H9 (cell line): ENCODE measurements at regions not wholly inside any gene's neighbourhood (a gene's known extent, or its start where the extent isn't known, plus 50 kb on each side); places are given as distances from the start of the nearest gene placed in this dataset.

Experiments used
- DNase-seq: peaks from one replicate; pipeline ENCODE4 v3.0.0-alpha.2; 2017
- H2AFZ ChIP-seq: one replicate; pipeline ENCODE4 v1.6.1; 2013; ENCODE audit warnings: mild to moderate bottlenecking, low read length, control low read depth, moderate library complexity
- H2AK5ac ChIP-seq: 2 replicates; pipeline ENCODE4 v1.6.1; 2013; ENCODE audit warnings: low read length, control low read depth, mixed read lengths; ENCODE audit not compliant: insufficient read length
- H2BK120ac ChIP-seq: one replicate; pipeline ENCODE4 v1.6.1; 2013; ENCODE audit warnings: low read depth, mild to moderate bottlenecking, low read length, control low read depth, inconsistent platforms; ENCODE audit not compliant: poor library complexity, severe bottlenecking
- H2BK12ac ChIP-seq: 2 replicates; pipeline ENCODE4 v1.6.1; 2013; ENCODE audit warnings: low read length, control low read depth, mixed read lengths, low read depth; ENCODE audit not compliant: insufficient read length
- H2BK15ac ChIP-seq: 2 replicates; pipeline ENCODE4 v1.6.1; 2013; ENCODE audit warnings: low read depth, low read length, control low read depth
- H2BK20ac ChIP-seq: one replicate; pipeline ENCODE4 v1.6.1; 2013; ENCODE audit warnings: low read depth, mild to moderate bottlenecking, low read length, control low read depth, inconsistent platforms; ENCODE audit not compliant: poor library complexity, severe bottlenecking
- H2BK5ac ChIP-seq: 2 replicates; pipeline ENCODE4 v1.6.1; 2013; ENCODE audit warnings: low read length, control low read depth, mixed read lengths; ENCODE audit not compliant: insufficient read length
- H3K14ac ChIP-seq: 2 replicates; pipeline ENCODE4 v1.6.1; 2013; ENCODE audit warnings: low read length, control low read depth; ENCODE audit not compliant: insufficient read depth
- H3K18ac ChIP-seq: 2 replicates; pipeline ENCODE4 v1.6.1; 2013; ENCODE audit warnings: low read depth, mild to moderate bottlenecking, mixed read lengths, low read length, control low read depth; ENCODE audit not compliant: insufficient read length
- H3K23ac ChIP-seq: 2 replicates; pipeline ENCODE4 v1.6.1; 2013; ENCODE audit warnings: low read length, control low read depth, mixed read lengths, low read depth; ENCODE audit not compliant: insufficient read length
- H3K23me2 ChIP-seq: 2 replicates; pipeline ENCODE4 v1.6.1; 2013; ENCODE audit warnings: low read depth, mild to moderate bottlenecking, mixed read lengths, low read length, control low read depth; ENCODE audit not compliant: insufficient read length, poor library complexity, severe bottlenecking
- H3K27ac ChIP-seq: 2 replicates; pipeline ENCODE4 v1.5.1; 2013; ENCODE audit warnings: low read length, control low read depth, mixed read lengths, low read depth; ENCODE audit not compliant: insufficient read length
- H3K27me3 ChIP-seq: 2 replicates; pipeline ENCODE4 v1.6.1; 2013; ENCODE audit warnings: low read length, control low read depth, inconsistent platforms; ENCODE audit not compliant: insufficient read depth
- H3K4ac ChIP-seq: 2 replicates; pipeline ENCODE4 v1.6.1; 2013; ENCODE audit warnings: low read depth, mild to moderate bottlenecking, control low read depth, inconsistent platforms, low read length, moderate library complexity
- H3K4me1 ChIP-seq: 2 replicates; pipeline ENCODE4 v1.6.1; 2013; ENCODE audit warnings: low read length, control low read depth, inconsistent platforms; ENCODE audit not compliant: insufficient read depth
- H3K4me2 ChIP-seq: 2 replicates; pipeline ENCODE4 v1.6.1; 2013; ENCODE audit warnings: low read length, control low read depth, mixed read lengths; ENCODE audit not compliant: insufficient read length, insufficient read depth
- H3K56ac ChIP-seq: 2 replicates; pipeline ENCODE4 v1.6.1; 2013; ENCODE audit warnings: low read depth, mild to moderate bottlenecking, mixed read lengths, low read length, control low read depth; ENCODE audit not compliant: insufficient read length
- H3K79me1 ChIP-seq: 2 replicates; pipeline ENCODE4 v1.6.1; 2013; ENCODE audit warnings: low read depth, mild to moderate bottlenecking, moderate library complexity, low read length, control low read depth, inconsistent platforms; ENCODE audit not compliant: insufficient read depth, poor library complexity, severe bottlenecking
- H3K79me2 ChIP-seq: 2 replicates; pipeline ENCODE4 v1.6.1; 2013; ENCODE audit warnings: low read length, control low read depth, inconsistent platforms; ENCODE audit not compliant: insufficient read depth
- H3K9ac ChIP-seq: 2 replicates; pipeline ENCODE4 v1.6.1; 2013; ENCODE audit warnings: low read length, control low read depth, mixed read lengths; ENCODE audit not compliant: insufficient read length; ENCODE audit errors: extremely low read depth
- H3K9me3 ChIP-seq: one replicate; pipeline ENCODE4 v1.6.1; 2013; ENCODE audit warnings: low read depth, low read length, inconsistent platforms; ENCODE audit not compliant: control insufficient read depth
- H3T11ph ChIP-seq: one replicate; pipeline ENCODE4 v1.6.1; 2013; ENCODE audit warnings: mild to moderate bottlenecking, low read length, control low read depth, inconsistent platforms
- H4K20me1 ChIP-seq: one replicate; pipeline ENCODE4 v1.6.1; 2013; ENCODE audit not compliant: control insufficient read depth, insufficient read length, insufficient read depth
- H4K5ac ChIP-seq: 2 replicates; pipeline ENCODE4 v1.6.1; 2013; ENCODE audit warnings: low read depth, mild to moderate bottlenecking, mixed read lengths, low read length, control low read depth; ENCODE audit not compliant: insufficient read length
- H4K8ac ChIP-seq: replicated peaks from 2 replicates; pipeline ENCODE4 v1.6.1; 2013; ENCODE audit warnings: low read length, control low read depth, mixed read lengths, low read depth; ENCODE audit not compliant: insufficient read length
- H4K91ac ChIP-seq: 2 replicates; pipeline ENCODE4 v1.6.1; 2013; ENCODE audit warnings: low read depth, mild to moderate bottlenecking, moderate library complexity, mixed read lengths, low read length, control low read depth; ENCODE audit not compliant: insufficient read length
- H3K27ac Mint-ChIP-seq, 3 experiments: 2 replicates in 2 of 3; 3 replicates in 1 of 3; pipeline ENCODE4 v1.8.0; 2020 to 2021; ENCODE audit warnings: mixed read lengths in 3 of 3, mild to moderate bottlenecking in 1 of 3, moderate library complexity in 1 of 3
- H3K27me3 Mint-ChIP-seq: 2 replicates; pipeline ENCODE4 v1.8.0; 2021; ENCODE audit warnings: low read depth, mild to moderate bottlenecking, moderate library complexity, mixed read lengths
- H3K36me3 Mint-ChIP-seq, 3 experiments: 2 replicates in 2 of 3; 3 replicates in 1 of 3; pipeline ENCODE4 v1.8.0; 2020 to 2021; ENCODE audit warnings: low read depth in 3 of 3, mixed read lengths in 3 of 3; ENCODE audit not compliant: insufficient read depth in 1 of 3
- H3K4me1 Mint-ChIP-seq, 2 experiments: 2 replicates each; pipeline ENCODE4 v1.8.0; 2020; ENCODE audit warnings: mixed read lengths in 2 of 2
- H3K4me3 Mint-ChIP-seq, 2 experiments: 2 replicates in 1 of 2; 3 replicates in 1 of 2; pipeline ENCODE4 v1.8.0; 2020 to 2021; ENCODE audit warnings: mild to moderate bottlenecking in 2 of 2, mixed read lengths in 2 of 2, moderate library complexity in 1 of 2
- H3K9me3 Mint-ChIP-seq, 2 experiments: 2 replicates in 1 of 2; 3 replicates in 1 of 2; pipeline ENCODE4 v1.8.0; 2020; ENCODE audit warnings: mild to moderate bottlenecking in 2 of 2, mixed read lengths in 2 of 2, moderate library complexity in 1 of 2
- WGBS: extraction: QIAGEN DNeasy Blood & Tissue Kit; methylation state at CpG from one replicate; pipeline ENCODE4 v1.1.7; 2013; ENCODE audit warnings: missing lambda C conversion rate, low lambda C conversion rate, mixed read lengths; ENCODE audit not compliant: insufficient read length; ENCODE audit errors: extremely low coverage; 5-methylcytosine and 5-hydroxymethylcytosine counted together
- TF ChIP-seq, protein P1 (sequence below): fragments of 200-600 bp; sonication (generic); conservative IDR thresholded peaks from 3 replicates; pipeline ENCODE4 v1.8.0; 2021; ENCODE audit warnings: antibody characterized with exemption, mild to moderate bottlenecking

DNA sequence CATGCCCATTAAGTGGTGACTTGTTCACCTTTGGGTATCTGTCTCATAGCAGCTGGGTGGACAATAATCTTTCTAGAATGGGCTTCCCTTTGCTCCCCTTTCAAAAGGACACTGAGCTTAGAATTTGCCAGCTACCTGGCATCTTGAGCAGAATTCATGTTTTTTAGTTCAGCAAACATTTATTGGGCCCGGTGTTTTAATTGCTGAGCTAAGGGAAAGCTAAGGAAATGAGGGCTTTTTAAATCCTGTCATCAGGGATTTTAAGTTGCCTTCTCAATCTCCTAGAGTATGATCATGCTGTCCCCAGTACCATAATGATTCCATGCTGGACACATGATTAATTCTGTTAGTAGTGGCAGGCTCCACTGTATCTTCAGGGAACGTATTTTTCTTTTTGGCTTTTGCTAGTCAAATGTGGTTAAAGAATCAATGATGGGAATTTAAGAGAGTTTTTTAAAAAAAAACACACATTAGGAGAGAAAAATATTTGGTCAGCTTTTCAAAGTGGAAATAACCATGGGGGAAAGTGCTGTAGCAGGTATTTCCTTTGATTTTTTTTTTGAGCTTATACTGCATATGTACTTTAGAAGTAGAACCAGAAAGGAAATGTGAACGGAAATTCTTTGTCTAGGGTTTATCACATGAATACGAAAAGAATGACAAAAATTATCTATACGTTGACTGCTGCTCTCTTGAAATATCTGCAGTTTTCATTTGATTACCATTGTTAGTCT is 208.9 kb downstream of the CLCN4 start:
- TF ChIP-seq, protein P1, sequence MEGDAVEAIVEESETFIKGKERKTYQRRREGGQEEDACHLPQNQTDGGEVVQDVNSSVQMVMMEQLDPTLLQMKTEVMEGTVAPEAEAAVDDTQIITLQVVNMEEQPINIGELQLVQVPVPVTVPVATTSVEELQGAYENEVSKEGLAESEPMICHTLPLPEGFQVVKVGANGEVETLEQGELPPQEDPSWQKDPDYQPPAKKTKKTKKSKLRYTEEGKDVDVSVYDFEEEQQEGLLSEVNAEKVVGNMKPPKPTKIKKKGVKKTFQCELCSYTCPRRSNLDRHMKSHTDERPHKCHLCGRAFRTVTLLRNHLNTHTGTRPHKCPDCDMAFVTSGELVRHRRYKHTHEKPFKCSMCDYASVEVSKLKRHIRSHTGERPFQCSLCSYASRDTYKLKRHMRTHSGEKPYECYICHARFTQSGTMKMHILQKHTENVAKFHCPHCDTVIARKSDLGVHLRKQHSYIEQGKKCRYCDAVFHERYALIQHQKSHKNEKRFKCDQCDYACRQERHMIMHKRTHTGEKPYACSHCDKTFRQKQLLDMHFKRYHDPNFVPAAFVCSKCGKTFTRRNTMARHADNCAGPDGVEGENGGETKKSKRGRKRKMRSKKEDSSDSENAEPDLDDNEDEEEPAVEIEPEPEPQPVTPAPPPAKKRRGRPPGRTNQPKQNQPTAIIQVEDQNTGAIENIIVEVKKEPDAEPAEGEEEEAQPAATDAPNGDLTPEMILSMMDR, result no peak
- no peak overlapping the region for H2BK5ac ChIP-seq
- no peak overlapping the region for H3K4me3 Mint-ChIP-seq

More for the DNA sequence above, 208.9 kb downstream of the CLCN4 start:
- Histone ChIP-seq H2BK15ac (no peak overlapping the region), H2AFZ (no peak overlapping the region), H3K9ac (no peak overlapping the region), H3K79me2 (no peaks in the 10 kb centered on the region), H3K23me2 (no peaks in the 10 kb centered on the region), H4K20me1 (no peaks in the 10 kb centered on the region), H3T11ph (no peak overlapping the region), H3K18ac (no peak overlapping the region), H3K27me3 (no peaks in the 10 kb centered on the region; the same call in 1 of the 2 replicates), H3K79me1 (no peaks in the 10 kb centered on the region), H4K5ac (no peak overlapping the region), H3K4me2 (no peak overlapping the region), H4K91ac (no peak overlapping the region), H2BK20ac (no peak overlapping the region), H3K4ac (no peak overlapping the region), H3K23ac (no peak overlapping the region), H2AK5ac (no peak overlapping the region), H3K9me3 (no peaks in the 10 kb centered on the region), H3K27ac (no peak overlapping the region), H3K4me1 (no peaks in the 10 kb centered on the region), H3K56ac (no peak overlapping the region), H3K14ac (no peak overlapping the region), H4K8ac (no peak overlapping the region), H2BK120ac (no peak overlapping the region), H2BK12ac (no peak overlapping the region)
- H3K9me3 Mint-ChIP-seq, result peaks cover 43 to 46% of the 10 kb centered on the region in 2 experiments
- H3K36me3 Mint-ChIP-seq, result peaks cover 0 to 7% (median 2%) of the 10 kb centered on the region in 3 experiments; a peak in 5 of 7 replicates
- H3K27me3 Mint-ChIP-seq, result no peaks in the 10 kb centered on the region
- no peak overlapping the region for H3K27ac Mint-ChIP-seq
- DNase-seq, result no peak
- no CpG with 5 or more reads among the region's 5 CpGs for WGBS
- no peaks in the 10 kb centered on the region for H3K4me1 Mint-ChIP-seq
